22Rv1 (cell line): ENCODE measurements at regions not wholly inside any gene's neighbourhood (a gene's known extent, or its start where the extent isn't known, plus 50 kb on each side); places are given as distances from the start of the nearest gene placed in this dataset.

Experiments used
- ZFX ChIP-seq: fragments of 450-650 bp; IDR thresholded peaks from 2 replicates; pipeline ENCODE4 v1.6.1; 2017; ENCODE audit warnings: antibody characterized with exemption, borderline replicate concordance
- TF ChIP-seq, protein P1 (sequence below): fragments of 450-650 bp; IDR thresholded peaks from 2 replicates; pipeline ENCODE4 v1.5.1; 2017; ENCODE audit warnings: mild to moderate bottlenecking

DNA sequence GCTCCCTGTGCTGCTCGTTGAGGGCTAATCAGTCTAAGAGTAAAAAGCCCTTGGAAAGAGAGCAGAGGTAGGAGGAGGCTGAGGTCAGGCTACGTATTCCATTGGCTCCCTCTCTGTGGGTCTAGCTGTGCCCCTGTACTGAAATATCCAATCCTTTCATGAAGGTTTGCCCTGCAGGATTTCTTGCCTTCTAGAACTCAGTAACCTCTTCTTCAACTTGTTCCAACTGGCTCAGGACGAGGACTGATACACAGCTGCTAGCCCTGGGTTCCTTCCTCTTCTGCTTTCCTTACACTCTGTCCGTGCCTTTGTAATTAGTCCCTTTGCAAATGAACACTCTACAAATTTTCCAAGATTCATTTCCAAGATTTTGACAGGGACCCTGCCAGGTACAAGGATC, 560.5 kb downstream of the ACTR3B start:
- TF ChIP-seq, protein P1, sequence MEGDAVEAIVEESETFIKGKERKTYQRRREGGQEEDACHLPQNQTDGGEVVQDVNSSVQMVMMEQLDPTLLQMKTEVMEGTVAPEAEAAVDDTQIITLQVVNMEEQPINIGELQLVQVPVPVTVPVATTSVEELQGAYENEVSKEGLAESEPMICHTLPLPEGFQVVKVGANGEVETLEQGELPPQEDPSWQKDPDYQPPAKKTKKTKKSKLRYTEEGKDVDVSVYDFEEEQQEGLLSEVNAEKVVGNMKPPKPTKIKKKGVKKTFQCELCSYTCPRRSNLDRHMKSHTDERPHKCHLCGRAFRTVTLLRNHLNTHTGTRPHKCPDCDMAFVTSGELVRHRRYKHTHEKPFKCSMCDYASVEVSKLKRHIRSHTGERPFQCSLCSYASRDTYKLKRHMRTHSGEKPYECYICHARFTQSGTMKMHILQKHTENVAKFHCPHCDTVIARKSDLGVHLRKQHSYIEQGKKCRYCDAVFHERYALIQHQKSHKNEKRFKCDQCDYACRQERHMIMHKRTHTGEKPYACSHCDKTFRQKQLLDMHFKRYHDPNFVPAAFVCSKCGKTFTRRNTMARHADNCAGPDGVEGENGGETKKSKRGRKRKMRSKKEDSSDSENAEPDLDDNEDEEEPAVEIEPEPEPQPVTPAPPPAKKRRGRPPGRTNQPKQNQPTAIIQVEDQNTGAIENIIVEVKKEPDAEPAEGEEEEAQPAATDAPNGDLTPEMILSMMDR, result no peak
- no peak for TF ChIP-seq ZFX
